M059J (cell line): ENCODE measurements at regions not wholly inside any gene's neighbourhood (a gene's known extent, or its start where the extent isn't known, plus 50 kb on each side); places are given as distances from the start of the nearest gene placed in this dataset.

ENCODE experiments used
- DNase-seq: peaks from one replicate; pipeline ENCODE4 v3.0.0-alpha.2; 2012; ENCODE audit warnings: low read depth

DNA sequence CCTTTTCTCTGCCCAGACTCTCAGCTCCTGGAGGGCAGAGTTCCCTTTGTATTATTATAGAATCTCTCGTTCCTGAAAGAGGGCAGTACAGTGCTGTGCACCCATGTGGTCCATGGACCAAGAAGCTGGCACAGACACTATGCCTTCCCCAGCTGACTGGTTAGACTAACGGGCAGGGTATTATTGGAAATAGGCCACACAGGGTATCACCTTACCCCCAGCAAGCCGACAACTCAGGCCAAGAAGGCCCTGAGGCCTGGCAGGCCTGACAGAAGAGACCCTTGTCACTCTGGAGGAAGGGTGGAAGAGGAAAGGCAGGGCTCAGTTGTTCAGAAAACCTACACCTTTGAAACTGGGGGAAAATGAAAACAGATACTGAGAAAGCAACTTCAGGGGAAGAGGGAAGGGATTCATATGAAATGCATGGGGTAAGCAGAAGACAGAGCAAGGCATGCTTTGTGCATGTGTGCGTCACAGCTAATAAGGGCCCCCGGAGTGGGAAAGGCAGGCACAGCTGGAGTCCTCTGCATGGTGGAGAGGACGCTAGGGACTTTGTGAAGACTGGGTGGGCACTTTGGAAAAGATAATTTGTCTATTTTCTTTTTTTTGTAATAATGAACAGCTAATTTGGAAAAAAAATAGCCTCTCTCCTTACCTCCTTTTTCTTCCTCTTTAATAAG is 476.8 kb upstream of the CELF4 start:
- DNase-seq: no peak

DNA sequence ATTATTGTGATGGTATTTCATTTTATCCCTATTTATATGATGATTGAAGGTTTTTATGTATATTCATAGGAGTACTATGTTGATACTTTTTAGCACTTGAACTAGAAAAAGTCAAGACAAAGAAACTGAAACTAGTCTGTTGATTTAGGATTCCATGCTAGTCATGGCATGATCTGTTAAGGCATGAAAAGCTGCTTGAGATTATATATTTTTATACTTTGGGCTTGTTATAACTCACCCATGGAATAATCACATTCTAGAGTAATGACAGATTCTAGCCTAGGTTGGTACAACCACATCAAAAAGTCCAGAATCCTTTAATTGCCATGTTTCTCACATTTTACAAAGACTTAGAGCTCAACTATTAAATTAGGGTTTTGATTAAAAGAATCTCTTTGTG is 472.6 kb upstream of the CELF4 start:
- DNase-seq: no peak

DNA sequence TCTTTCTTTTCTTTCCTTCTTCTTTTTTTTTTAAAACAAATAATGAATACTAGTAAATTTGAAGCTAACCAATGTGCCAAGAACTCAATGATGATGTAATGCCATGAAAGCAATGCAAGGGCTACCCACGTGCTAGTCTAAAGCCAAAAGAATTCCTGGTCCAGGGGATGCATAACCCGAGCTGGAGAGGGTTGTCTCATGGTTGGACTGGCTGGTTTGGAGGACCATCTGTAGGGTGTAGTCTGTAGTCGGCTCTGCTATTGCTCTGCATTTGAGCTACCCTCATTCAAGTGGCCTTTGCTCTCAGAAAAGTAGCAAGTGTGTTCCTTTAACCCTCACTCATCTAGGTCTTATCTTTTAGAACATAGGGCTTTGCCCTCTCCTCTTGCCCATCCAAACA is 469.6 kb upstream of the CELF4 start:
- no peak for DNase-seq

DNA sequence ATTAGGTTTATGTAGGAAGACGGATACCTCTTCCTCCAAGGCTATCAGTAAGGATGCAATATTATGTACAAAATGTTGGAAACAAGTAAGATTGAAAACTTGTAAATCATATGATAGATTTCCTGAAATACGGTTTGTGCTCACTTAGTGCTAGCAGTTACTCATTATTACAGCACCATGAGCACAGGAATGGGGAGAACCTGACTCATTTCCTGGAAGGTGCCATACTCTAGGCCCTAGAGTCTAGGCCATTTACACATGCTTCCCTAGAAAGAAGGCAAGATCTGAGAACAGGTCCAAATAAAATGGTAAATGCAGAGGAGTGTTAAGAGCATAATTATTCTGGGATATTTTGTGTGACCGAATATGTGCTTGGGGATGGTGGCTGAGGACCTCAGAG is 467.7 kb upstream of the CELF4 start:
- peak; percentile 57 for DNase-seq

DNA sequence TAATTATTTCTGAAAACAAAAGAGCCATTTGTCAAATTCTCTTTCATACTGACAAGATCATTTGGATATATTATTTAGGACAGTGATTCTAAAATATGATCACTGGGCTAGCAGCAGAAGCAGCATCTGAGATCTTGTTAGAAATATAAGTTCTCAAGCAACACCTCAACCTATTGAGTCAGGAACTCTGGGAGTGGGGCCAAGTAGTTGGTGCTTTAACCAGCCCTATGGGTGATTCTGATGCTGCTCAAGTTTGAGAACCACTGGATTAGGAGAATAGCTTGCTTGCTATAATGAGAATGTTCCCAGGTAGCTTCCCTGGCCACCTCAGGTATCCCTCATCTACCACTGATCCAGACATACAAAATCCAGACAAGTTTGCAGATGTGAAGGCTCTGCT is 466.9 kb upstream of the CELF4 start:
- no peak for DNase-seq

DNA sequence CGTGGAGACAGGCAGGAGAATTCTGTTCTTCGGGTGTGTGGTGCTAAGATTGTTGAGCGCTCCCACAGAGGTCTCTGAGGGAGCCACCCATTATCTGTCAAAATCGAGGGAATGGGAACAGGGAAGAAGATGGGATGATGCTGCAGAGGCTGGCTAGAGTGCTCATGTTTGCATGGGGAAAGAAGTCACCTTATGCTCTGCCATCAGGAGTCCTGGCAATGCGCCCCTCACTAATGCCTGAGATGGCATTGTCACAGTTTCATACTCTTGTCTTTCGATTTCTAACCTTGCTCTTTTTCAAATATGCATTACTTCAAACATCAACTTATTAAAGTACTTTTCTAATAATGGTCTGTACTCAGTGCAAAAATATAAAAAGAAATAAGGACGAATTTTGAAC is 463.3 kb upstream of the CELF4 start:
- DNase-seq: no peak

DNA sequence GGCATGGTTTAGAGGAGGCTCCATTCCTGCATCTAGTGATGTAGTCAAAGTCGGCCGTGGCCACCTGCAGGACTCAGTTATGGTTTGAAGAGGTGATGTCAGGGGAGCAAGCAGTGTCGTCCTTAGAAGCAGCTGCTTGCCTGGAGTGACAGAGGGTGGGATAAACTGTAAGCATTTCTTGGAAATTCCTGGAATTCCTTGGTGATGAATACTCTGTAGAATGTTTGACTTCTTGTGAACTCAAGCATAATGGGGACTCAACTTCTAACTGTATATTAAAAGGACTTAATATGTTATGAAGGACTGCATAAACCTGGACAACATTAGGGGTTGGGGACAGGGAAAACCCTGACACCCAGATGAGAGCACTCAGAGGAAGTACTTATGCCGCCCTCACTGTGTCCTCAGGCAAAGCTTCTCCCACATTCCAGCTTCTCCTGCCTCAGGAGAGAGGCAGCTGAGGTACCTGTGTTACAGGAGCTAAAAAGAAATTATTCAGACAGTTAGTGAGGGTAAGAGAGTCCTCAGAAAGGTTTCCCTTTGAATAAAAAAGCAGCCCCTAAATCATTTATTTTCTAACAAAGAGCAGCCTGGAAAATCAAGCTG is 459.9 kb upstream of the CELF4 start:
- DNase-seq: peak; percentile 73

DNA sequence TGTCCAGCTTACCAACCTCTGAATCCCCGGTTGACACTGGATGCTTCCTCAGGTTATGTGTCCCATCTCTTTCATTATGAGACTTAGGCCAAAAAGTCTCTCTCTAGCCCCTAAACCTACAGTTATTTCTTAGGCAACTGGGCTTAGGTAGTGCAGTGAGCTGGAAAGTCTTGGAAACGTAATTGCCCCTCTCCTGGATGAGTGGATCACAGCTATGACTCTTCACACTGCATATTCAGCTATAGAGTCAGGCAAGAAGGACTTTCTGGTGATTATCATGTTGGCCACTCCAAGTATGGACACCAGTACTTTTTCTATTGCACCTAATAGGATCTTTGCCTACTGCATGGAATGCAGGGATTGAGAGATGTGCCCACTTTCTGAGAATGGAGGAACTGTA is 458.3 kb upstream of the CELF4 start:
- no peak for DNase-seq

DNA sequence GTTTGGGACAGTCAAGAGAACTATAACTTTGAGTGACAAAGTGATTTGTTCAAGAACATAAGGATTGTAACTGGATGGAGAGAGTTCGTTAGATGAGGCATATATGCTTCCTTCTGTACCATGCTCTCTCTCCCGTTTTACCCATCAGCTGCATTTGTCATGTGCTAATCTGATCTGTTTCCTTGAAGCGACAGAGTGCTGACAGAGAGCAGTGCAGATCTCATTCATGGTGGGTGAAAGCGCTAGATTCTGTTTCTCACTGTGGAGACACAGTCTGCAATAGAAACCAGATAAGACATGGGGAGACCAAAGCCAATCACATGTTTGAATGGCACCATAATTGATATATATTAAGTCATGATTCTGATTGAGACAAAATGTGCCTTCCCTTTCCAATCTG is 456.6 kb upstream of the CELF4 start:
- no peak for DNase-seq

DNA sequence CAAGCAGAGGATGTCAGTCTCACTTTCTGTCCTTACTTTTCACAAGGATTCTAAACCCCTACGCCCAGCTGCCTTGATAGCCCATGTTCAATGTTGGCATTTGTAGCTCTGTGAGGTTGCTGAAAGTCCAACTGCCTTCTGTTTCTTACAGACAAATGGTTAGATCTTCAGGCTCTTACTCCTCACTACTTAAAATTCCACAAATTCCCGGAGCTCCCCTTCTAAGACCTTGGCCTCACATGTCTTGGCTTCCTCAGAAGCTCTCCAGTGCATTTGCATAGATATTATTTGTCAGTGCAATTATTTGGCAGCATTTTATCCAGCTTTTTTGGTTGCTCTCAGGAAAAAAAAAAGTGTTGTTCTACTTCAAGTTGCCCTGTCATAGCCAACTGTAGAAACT is 453.7 kb upstream of the CELF4 start:
- no peak for DNase-seq

DNA sequence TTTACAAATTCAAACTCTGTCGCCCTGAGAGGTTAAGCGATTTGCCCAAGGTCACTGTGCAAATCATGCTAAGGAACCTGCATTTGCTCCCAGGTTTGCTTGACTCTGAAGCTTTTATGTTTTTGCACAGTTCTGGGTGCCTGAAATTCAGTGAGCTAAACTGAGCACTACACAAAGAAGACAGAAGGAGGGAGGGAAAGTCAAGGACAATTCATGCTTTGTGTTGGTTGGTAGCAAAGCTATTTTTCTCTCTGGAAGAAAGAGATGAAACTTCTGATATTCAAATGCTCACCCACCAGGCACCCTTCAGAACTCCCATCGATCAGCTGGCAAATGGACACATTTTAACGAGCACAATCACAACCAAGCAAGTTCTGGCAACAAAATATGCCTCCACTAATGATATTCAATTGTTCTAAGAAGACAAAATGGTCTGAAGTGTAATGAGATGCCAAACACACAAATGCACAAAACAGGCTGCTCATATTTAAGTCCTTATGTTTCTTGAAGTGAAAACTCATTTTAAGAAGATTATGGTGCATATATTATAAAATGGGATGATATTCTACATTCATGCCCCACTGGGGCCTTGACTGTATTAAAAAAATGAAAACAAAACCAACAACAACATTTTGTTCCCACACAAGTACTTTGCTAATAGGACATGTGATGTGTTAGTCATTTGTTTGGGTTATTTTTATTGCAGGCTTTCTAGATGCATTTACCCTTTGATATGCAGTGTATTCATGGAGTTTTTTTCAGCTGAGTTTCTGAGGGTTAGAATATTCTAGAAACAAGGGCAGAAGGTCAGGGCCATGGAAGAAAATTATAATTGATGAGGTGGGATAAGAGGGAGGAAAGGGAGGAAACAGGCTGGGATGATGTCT is 445.6 kb upstream of the CELF4 start:
- DNase-seq: peak; percentile 5

DNA sequence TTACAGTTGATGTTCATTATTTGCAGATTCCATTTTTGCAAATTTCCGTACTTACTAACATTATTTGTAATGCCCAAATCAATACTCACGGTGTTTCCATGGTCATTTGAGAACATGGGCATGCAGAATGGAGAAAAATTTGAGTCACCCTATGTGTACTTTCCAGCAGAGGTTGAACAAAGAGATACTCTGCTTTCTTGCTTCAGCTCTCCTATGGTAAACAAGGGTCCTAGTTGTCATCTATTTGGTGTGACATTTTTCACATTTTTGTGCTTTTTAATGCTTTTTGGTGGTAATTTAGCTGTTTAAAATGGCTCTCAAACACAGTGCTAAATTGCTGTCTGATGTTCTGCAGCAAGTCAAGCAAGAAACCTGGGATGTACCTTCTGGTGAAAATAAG is 444.4 kb upstream of the CELF4 start:
- no peak for DNase-seq

DNA sequence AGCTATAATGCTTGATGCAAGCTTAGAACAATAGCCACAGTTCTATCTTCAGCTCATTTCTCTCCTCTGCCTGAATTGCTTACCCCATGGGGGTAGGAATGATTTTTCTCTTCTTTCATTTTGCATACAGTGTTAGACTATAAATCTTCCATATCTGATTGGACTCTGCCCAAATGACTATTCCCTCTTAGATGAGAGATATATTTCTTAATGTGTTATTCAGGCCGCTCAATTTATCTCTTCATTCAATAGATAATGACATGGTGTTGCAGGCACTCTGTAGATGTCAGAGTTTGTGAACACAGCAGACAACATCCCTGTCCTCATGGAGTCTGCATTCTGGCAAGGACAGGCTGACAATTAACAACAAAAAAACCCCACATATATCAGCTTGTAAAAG is 443.7 kb upstream of the CELF4 start:
- peak; percentile 13 for DNase-seq

DNA sequence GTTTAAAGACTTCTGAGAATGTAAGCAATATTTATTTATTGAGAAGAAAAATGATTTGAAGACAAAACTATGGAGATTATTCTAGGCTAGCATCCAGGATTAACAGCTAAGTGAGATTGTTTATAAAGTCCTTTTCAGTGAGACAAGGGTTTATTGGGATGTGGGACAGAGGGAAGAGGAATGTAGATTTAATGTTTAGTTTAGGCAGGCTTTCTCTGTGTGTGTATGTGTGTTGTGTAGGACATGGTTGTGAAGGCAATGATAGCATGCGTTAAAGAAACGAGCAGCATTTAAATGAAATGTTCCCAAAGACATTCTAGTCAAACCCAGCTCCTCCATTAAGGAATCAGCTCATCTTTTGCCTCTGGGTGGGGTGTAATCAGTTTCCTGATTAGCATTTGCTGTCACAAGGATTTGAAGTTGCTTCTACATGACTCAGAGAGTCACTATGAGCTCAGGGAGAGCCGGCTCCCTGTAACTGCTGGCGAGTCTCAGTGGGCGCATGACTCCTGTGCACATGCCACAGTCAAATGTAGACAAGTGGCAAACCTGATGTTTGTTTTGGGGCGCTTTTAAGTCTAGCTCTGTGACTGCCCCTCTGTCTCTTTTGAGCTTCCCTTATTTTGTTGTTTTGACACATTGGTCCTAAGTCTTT is 442.2 kb upstream of the CELF4 start:
- DNase-seq: peak; percentile 27

DNA sequence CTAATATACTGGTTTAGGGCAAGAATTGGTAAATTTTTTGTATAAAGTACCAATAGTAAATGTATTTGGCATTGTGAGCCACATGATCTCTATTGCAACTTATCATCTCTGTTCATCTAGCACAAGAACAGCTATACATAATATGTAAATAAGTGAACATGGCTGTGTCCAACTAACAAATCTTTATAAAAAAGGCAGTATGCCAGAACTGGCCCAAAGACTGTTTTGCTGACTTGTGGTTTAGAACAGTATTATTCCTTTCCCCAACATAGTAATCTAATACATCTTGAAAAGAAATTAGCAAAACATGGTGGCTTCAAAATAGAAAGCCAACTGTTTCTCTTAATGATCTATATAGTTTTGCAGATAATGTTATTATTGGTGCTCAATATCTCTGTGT is 441.4 kb upstream of the CELF4 start:
- no peak for DNase-seq

DNA sequence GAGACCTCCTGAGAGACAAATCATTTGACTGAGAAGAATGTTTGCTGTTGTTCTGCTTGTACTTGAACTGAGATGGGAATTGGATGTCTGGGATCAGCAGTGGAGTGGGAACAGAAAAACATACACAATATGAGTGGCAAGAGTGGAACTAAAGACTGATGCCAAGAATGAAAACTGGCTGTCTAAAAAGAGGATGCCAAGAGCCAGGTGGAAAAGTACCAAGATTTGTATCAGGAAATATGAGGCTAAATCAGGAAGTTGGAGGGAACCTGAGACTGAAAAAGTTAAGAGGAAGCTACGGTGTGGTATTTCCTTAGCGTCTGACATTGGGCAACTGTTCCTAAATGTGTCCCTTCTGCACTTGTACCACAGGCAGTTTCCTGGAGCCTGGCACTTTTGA is 440.9 kb upstream of the CELF4 start:
- DNase-seq: no peak

DNA sequence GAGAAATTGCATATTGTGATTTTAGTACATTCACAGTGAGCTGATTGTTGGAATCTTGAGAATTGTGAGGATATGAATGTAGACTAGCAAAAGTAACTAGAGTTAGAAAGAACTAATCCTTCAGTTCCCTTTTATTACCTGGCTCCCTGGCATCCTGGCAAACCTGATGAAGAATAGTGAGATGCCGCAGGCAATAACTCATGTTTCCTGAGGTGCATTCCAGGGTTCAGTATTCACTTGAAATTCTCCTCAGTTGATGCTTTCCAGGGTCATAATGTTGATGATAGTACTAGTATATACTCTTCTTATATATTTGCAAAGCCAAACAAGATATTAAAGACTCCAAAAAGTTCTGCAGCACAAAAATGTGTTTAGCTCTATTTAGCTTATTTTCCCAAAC is 432.1 kb upstream of the CELF4 start:
- DNase-seq: no peak

DNA sequence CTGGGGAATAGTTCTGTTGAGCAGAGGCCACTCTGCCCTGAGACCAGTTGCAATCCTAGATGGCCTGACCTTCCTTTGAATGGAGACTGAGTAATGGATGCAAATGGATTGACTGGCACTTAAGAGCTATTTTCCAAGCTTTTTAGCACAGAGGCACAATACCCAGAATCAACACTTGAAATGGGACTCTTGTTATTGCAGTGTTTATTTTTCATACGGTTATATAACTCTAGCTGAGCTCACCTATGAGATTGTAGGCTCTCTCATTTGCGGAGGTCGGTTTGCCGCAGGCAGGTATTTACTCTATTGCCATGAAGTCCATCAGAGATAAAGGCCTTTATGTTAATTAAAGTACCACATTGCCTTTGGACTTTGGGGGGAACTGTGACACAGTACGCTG is 422.3 kb upstream of the CELF4 start:
- DNase-seq: no peak

DNA sequence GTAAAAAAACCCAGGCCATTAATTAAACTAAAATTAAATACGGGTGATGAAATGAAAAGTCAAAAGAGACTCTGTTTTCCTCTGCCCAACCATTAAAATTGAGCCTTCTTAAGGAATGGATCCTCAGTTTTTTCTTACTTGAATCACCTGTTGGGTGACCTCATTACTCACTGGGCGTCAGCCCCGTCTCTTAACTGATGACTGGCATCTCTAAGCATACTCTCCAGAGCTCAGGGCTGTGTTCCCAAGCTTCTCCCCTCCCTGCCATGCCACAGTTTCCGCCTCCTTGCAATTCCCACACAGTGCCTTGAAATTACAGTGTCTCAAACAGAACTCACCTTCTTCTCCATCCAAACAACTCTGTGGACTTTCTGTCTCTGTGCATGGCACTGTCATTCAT is 421.1 kb upstream of the CELF4 start:
- no peak for DNase-seq

DNA sequence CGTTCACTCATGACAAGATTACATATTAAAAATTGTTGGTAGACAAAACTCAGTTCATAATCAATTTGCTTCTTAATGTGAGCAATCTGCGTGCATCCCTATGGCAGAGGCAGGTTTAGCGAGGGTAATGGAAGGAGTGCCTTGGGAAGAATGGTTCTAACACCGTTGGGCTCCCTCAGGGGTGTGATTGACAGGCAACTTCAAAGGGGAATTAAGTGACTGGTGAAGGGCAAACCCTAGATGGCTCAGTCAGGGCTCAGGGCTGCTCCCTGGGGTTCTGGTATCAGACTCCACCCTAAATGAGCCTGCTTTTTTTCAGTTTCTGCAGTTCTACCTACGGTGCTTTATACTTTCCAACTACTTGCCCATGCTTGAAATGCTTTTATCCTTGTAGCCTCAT is 419.5 kb upstream of the CELF4 start:
- DNase-seq: no peak

DNA sequence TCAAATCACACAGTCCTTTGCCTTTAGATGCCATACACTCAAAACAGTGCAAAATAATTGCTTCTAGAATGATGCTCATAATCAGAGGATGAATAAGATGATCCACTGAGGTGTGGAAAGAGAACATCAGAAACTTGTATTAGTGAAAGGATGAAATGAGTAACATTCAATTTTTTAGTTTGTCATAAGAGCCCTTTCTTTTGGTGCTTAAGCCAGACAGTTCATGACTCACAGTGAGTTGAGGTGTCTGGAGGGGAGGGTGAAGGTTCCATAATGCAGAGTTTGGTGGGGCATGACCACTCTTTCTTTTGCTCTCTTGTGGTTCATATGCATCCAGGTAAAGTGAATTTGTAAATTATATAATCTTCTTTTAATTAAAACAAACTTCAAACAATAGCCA is 415.0 kb upstream of the CELF4 start:
- no peak for DNase-seq

DNA sequence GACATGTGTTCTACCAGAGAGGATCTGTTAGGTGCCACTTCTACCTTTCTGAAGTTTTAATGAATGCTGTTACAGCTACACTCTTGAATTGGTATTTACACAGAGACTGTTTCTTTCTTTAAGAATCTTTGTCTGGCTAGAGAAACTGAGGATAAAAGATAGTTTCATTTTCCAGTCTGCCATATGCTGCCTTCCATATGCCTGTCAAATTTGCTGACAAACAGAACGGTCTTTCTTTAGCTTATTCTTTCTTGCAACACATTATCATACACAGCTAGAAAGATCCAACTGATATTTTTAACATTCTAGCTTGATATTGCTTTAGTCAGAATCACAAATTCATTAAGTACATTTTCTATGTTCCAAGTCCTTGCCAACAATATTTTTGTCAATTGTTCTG is 409.8 kb upstream of the CELF4 start:
- no peak for DNase-seq

DNA sequence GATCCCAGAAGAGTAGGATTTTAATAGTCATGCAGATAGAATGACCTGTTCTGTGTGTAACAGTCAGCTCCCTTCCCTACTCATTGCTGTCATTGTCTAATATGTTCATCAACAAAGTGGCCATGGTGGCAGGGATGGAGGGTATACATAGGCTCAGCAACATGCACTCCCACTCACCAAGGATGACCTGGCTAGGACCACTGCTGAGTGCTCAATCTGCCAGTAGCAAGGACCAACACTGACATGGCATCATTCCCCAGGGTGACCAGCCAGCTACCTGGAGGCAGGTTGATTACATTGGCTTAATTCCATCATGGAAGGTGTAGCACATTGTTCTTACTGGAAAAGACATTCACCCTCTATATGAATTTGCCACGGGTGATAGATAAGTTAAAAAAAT is 401.7 kb upstream of the CELF4 start:
- DNase-seq: no peak
